ENCODE measurements at regions not wholly inside any gene's neighbourhood (a gene's known extent, or its start where the extent isn't known, plus 50 kb on each side); places are given as distances from the start of the nearest gene placed in this dataset.

DNA sequence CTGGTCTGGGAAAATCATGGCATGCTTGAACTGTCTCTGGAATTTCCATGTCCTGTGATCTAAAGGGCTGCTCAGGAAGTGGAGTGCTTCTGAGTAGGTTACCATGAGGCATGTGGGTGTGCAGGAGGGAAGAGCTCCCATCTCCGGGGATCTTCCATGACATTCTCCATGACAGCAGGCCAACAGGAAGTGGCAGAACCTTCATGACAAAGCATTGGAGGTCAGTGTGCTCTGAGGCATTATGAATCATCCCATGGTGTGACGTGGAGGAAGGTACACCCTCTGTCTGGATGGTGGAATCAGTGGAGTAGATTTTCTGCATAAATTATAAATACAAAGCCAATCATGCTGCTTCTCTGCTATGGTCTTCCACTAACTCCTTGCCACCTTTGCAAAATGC lies 139.6 kb upstream of the E2F8 start:
- H3K4me3 ChIP-seq (ENCODE audit: low read depth, low read length), result no peak overlapping the region
- TF ChIP-seq POLR2A (IDR thresholded peaks at IDR 0.05; ENCODE audit: extremely low read depth, insufficient read length) (no peak), MYC (IDR thresholded peaks at IDR 0.05; ENCODE audit: low read depth, low read length) (no peak)
- TF ChIP-seq, protein P1, sequence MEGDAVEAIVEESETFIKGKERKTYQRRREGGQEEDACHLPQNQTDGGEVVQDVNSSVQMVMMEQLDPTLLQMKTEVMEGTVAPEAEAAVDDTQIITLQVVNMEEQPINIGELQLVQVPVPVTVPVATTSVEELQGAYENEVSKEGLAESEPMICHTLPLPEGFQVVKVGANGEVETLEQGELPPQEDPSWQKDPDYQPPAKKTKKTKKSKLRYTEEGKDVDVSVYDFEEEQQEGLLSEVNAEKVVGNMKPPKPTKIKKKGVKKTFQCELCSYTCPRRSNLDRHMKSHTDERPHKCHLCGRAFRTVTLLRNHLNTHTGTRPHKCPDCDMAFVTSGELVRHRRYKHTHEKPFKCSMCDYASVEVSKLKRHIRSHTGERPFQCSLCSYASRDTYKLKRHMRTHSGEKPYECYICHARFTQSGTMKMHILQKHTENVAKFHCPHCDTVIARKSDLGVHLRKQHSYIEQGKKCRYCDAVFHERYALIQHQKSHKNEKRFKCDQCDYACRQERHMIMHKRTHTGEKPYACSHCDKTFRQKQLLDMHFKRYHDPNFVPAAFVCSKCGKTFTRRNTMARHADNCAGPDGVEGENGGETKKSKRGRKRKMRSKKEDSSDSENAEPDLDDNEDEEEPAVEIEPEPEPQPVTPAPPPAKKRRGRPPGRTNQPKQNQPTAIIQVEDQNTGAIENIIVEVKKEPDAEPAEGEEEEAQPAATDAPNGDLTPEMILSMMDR (IDR thresholded peaks at IDR 0.05; ENCODE audit: low read depth, low read length), result no peak
- TF ChIP-seq, protein P2, sequence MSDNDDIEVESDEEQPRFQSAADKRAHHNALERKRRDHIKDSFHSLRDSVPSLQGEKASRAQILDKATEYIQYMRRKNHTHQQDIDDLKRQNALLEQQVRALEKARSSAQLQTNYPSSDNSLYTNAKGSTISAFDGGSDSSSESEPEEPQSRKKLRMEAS (IDR thresholded peaks at IDR 0.05; ENCODE audit: low read depth, low read length), result no peak
- peak; percentile 46 for DNase-seq (ENCODE audit: low read depth)

DNA sequence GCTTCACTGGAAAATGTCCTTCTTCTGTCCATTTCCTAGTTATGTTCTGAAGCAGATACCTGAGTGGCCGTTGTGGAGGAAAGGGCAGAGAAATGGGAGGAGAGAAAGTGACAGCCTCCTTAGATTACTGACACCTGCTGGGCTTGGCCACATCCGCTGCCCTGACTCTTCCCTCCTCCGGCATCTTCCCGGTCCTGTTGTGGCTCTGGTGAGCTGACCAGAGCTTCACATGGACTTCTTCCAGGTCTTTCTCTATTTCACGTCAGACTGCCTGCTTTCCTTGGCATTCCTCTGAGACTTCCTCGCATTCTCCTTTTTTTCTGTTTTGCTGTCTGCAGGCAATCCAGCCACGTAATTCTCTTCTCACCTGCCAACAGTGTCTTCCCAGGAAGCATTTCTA lies 138.7 kb upstream of the E2F8 start:
- DNase-seq (ENCODE audit: low read depth), result no peak
- no peak overlapping the region for H3K4me3 ChIP-seq (ENCODE audit: low read depth, low read length)
- TF ChIP-seq, protein P2 (IDR thresholded peaks at IDR 0.05; ENCODE audit: low read depth, low read length), result no peak
- TF ChIP-seq, protein P1 (IDR thresholded peaks at IDR 0.05; ENCODE audit: low read depth, low read length), result no peak
- TF ChIP-seq MYC (IDR thresholded peaks at IDR 0.05; ENCODE audit: low read depth, low read length), result no peak
- TF ChIP-seq POLR2A (IDR thresholded peaks at IDR 0.05; ENCODE audit: extremely low read depth, insufficient read length), result no peak

DNA sequence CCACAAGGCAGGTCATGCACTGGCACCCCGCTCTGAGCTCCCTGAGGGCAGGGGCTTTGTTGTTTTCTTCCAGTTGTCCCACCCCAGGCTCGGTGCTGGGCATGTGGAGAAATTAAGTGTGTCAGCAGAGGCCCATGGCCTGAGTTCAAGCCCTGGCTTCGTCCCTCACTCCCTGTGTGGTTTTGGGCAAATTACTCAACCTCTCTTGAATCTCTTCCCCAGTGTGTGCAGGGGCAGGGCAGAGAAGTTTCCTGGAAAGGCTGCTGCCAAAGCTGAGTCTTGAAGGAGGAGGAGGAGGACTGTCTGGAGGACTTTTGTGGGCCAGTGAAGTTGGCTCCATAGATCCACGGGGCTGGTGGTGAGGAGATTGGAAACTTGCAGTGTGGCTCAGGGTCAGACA lies 138.1 kb upstream of the E2F8 start:
- H3K4me3 ChIP-seq (ENCODE audit: low read depth, low read length), result no peak overlapping the region
- TF ChIP-seq, protein P1 (IDR thresholded peaks at IDR 0.05; ENCODE audit: low read depth, low read length), result no peak
- TF ChIP-seq MYC (IDR thresholded peaks at IDR 0.05; ENCODE audit: low read depth, low read length) (no peak), POLR2A (IDR thresholded peaks at IDR 0.05; ENCODE audit: extremely low read depth, insufficient read length) (no peak)
- TF ChIP-seq, protein P2 (IDR thresholded peaks at IDR 0.05; ENCODE audit: low read depth, low read length), result no peak
- no peak for DNase-seq (ENCODE audit: low read depth)

DNA sequence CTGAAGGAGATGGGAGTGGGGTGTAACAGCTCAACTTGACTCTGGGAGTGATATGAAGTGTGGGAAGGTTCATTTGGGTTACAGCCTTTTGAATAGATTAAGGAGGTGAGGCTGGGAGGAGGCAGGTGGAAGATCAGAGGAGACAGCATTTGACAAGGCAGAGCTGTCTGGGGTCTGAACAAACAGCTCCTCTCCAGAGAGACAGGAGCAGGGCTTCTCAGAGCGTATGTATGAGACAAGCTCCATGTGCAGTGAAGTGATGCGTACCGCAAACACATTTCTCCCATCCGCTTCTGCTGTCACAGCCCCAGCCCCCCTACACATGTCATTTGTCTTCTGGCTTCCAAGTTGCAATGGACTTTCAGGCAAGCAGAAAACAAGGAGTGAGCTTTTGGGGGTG lies 137.1 kb upstream of the E2F8 start:
- DNase-seq (ENCODE audit: low read depth), result no peak
- TF ChIP-seq, protein P1 (IDR thresholded peaks at IDR 0.05; ENCODE audit: low read depth, low read length), result no peak
- TF ChIP-seq POLR2A (IDR thresholded peaks at IDR 0.05; ENCODE audit: extremely low read depth, insufficient read length) (no peak), MYC (IDR thresholded peaks at IDR 0.05; ENCODE audit: low read depth, low read length) (no peak)
- TF ChIP-seq, protein P2 (IDR thresholded peaks at IDR 0.05; ENCODE audit: low read depth, low read length), result no peak
- H3K4me3 ChIP-seq (ENCODE audit: low read depth, low read length), result no peak overlapping the region

DNA sequence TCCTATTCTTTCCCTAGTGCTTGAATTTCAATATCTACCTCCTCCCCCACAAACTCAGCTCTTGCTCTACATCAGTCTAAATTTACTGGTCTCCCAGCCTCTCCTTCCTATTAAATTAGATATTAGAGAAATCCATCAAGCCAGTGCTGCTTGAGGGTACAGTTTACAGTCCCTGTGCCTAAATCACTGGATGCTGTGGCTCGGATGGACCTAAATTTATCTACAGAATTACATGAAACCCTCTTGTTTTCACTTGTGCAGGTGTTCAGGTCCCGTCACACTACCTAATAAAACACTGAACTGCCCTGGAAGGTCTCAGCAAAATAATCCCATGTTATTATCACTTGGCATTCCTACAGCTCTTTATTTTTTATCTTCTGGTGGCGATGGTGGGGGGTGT lies 134.7 kb upstream of the E2F8 start:
- H3K4me3 ChIP-seq (ENCODE audit: low read depth, low read length), result no peak overlapping the region
- no peak for DNase-seq (ENCODE audit: low read depth)
- TF ChIP-seq, protein P2 (IDR thresholded peaks at IDR 0.05; ENCODE audit: low read depth, low read length), result no peak
- TF ChIP-seq, protein P1 (IDR thresholded peaks at IDR 0.05; ENCODE audit: low read depth, low read length), result no peak
- TF ChIP-seq POLR2A (IDR thresholded peaks at IDR 0.05; ENCODE audit: extremely low read depth, insufficient read length), result no peak
- TF ChIP-seq MYC (IDR thresholded peaks at IDR 0.05; ENCODE audit: low read depth, low read length), result no peak

DNA sequence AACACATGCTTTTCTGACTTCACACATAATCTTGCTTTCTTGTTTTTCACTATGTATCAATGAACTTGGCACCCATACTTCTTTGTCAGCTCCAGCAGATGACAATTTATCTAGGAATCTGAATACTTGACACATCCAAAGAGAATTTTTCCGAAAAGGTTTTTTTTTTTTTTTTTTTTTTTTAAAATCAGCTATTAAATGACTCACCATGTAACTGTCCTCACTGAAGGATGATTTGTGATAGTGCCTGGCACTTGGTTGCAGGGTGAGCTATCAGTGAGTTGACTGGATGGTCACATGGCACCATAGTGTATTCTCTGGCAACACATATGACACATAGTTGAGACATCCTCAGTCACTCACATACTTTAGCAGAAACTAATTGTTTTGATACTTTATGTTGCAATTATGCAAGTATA lies 133.4 kb upstream of the E2F8 start:
- no peak overlapping the region for H3K4me3 ChIP-seq (ENCODE audit: low read depth, low read length)
- TF ChIP-seq MYC (IDR thresholded peaks at IDR 0.05; ENCODE audit: low read depth, low read length), result no peak
- TF ChIP-seq, protein P2 (IDR thresholded peaks at IDR 0.05; ENCODE audit: low read depth, low read length), result 0 out of 2 replicates have a peak, but pooled peaks have one; percentile 27
- peak; percentile 28 for DNase-seq (ENCODE audit: low read depth)

Measured in NB4 (cell line).